ENCODE measurements at regions not wholly inside any gene's neighbourhood (a gene's known extent, or its start where the extent isn't known, plus 50 kb on each side); places are given as distances from the start of the nearest gene placed in this dataset.

DNA sequence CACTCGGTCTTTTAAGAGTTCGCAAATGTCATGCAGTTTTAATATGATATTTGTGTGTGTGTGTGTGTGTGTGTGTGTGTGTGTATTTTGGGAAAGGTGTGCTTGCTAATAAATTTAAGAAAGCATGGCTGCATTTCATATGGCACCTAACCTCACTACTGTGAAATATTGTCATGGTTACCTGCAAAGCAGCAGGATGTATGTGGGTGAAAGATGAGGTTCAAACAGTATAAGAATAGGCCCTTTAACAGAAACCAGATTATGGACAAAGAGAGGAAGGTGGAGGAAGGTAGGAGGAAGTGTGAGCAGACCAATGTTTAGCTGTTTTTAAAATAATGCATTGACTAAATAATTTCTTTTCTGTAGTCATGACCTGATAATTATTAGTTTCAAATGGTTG lies 73.5 kb upstream of the CACNA2D1 start:
- H3K4me1 ChIP-seq = peaks cover 0 to 3% (median 0%) of the 10 kb centered on the region in 4 donors
- H3K4me3 ChIP-seq = no peak overlapping the region
- no peak for DNase-seq
- no peaks in the 10 kb centered on the region for H3K9me3 ChIP-seq
- no peaks in the 10 kb centered on the region for H3K36me3 ChIP-seq
- no peaks in the 10 kb centered on the region for H3K27me3 ChIP-seq
- TF ChIP-seq, protein P1, sequence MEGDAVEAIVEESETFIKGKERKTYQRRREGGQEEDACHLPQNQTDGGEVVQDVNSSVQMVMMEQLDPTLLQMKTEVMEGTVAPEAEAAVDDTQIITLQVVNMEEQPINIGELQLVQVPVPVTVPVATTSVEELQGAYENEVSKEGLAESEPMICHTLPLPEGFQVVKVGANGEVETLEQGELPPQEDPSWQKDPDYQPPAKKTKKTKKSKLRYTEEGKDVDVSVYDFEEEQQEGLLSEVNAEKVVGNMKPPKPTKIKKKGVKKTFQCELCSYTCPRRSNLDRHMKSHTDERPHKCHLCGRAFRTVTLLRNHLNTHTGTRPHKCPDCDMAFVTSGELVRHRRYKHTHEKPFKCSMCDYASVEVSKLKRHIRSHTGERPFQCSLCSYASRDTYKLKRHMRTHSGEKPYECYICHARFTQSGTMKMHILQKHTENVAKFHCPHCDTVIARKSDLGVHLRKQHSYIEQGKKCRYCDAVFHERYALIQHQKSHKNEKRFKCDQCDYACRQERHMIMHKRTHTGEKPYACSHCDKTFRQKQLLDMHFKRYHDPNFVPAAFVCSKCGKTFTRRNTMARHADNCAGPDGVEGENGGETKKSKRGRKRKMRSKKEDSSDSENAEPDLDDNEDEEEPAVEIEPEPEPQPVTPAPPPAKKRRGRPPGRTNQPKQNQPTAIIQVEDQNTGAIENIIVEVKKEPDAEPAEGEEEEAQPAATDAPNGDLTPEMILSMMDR (IDR thresholded peaks at IDR 0.05) = no peak
- no peak overlapping the region for H3K27ac ChIP-seq
- intact Hi-C loops (cut with DNase I; ENCODE audit: low total_unique reads) = no loop called here

DNA sequence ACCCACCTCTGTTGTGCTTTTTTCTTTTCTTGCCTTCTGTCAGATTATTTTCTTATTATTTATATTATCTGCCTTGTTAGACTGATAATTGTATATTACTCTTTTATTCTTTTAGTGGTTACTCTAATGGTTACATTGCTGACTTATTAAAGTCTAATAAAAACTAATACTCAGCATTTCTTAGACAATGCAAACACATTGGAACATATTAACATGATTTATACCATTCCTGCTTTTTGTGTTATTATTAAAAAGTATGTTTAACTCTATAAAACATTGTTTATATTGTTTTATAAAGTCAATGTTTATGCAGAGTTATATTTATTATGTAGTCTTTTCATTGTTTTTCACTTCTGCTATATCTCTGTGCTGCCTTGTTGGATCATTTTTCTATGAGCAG lies 68.0 kb upstream of the CACNA2D1 start:
- no peaks in the 10 kb centered on the region for H3K9me3 ChIP-seq
- H3K27me3 ChIP-seq = peaks cover 0 to 4% of the 10 kb centered on the region in 2 donors
- no peaks in the 10 kb centered on the region for H3K36me3 ChIP-seq
- no peak for DNase-seq
- no peak overlapping the region for H3K4me3 ChIP-seq
- H3K27ac ChIP-seq = no peak overlapping the region
- TF ChIP-seq, protein P1 (IDR thresholded peaks at IDR 0.05) = no peak
- peaks cover 0 to 3% (median 0%) of the 10 kb centered on the region in 4 donors for H3K4me1 ChIP-seq
- intact Hi-C loops (cut with DNase I; ENCODE audit: low total_unique reads) = no loop called here

DNA sequence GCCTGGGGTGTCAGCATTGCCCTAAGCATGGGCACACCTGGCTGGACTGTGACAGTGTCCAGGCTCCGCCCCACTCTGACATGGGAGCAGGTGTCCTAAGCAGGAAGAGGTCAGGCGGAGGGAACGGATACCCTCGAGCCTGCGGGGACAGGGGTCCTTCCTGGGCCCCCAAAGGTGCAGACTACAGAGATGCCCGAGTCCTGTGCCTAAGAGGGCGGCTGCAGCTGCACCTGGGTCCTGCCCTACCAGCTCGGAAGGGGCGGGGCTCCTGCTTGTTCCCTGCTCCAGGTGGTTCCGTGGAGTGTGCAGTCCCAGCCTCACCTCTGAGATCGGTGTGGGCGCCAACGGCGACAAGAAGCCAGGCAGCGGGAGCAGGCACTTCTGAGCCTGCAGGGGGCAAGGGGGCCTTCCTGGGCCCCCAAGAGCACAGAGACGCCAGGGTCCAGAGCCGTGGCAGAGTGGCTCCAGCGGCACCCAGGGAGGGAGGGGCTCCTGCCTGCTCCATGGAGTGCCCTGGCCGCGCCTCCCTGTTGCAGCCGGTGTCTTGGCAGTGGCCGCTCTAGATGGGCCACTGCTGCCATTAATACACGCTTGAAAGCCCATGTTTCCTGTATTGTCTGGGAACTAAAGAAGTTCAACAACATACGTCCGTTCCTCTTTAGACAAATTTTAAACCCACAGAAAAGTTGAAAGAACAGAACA lies 64.5 kb upstream of the CACNA2D1 start:
- TF ChIP-seq, protein P1 (IDR thresholded peaks at IDR 0.05) = no peak
- intact Hi-C loops (cut with DNase I; ENCODE audit: low total_unique reads) = no loop called here
- no peak overlapping the region for H3K27ac ChIP-seq
- no peak overlapping the region for H3K4me3 ChIP-seq
- no peak for DNase-seq
- peaks cover 0 to 4% of the 10 kb centered on the region in 2 donors for H3K27me3 ChIP-seq
- no peaks in the 10 kb centered on the region for H3K9me3 ChIP-seq
- no peaks in the 10 kb centered on the region for H3K36me3 ChIP-seq
- H3K4me1 ChIP-seq = peaks cover 0 to 4% (median 0%) of the 10 kb centered on the region in 4 donors

DNA sequence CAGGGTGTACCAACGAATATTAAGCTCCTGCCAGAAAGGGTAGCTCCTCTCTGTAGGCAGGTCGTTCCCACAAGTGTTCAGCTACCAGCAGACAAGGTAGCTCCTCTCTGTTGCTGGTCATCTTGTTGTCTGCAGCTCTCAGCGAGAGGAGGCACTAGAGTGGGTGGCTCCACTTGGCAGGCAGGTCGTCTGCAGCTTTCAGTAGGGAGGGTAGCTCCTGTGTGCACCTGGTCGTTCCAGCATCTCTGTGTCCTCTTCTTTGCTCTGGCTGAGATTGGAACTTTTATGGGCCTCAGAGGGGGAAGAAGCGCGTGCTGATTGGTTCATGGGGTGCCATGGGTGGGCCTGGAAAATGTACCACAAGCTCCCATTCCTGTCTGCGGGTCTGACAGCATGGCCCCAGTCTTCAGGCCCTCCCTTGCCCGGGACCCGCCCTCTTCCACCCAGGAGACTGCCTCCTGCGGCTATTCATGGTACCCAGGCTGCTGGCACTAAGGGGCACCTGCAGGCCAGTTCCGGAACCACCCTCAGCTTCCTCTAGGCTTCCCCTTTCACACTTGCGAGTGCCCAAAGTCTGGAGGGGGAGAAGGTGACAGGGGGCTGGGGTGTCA lies 63.9 kb upstream of the CACNA2D1 start:
- intact Hi-C loops (cut with DNase I; ENCODE audit: low total_unique reads) = no loop called here
- Histone ChIP-seq H3K9me3 (no peaks in the 10 kb centered on the region), H3K27me3 (peaks cover 0 to 4% of the 10 kb centered on the region in 2 donors), H3K4me1 (peaks cover 0 to 4% (median 0%) of the 10 kb centered on the region in 4 donors), H3K36me3 (no peaks in the 10 kb centered on the region), H3K27ac (no peak overlapping the region), H3K4me3 (no peak overlapping the region)
- TF ChIP-seq, protein P1 (IDR thresholded peaks at IDR 0.05) = no peak
- no peak for DNase-seq

DNA sequence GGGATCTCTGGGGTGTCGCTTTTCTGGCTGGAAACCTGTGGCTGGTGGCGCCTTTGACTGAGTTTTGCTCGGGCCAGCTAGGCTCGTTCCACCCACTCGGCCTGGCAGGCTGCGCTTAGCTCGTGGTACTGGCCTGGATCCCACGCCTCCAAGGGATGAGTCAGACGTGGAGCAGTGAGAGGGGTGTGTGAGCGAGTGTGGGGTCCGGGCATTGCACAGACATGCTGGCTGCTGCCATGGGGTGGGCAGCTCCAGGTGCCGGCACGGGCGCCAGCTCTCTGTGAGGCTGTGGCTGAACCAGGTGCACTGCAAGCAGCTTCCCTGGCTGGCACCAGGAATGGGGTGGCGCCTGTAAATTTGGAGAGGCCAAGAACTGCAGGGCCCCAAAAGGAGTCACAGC lies 63.1 kb upstream of the CACNA2D1 start:
- Histone ChIP-seq H3K27ac (no peak overlapping the region), H3K27me3 (peaks cover 0 to 4% of the 10 kb centered on the region in 2 donors)

More for the DNA sequence above, 63.1 kb upstream of the CACNA2D1 start:
- intact Hi-C loops (cut with DNase I; ENCODE audit: low total_unique reads) = no loop called here
- Histone ChIP-seq H3K36me3 (no peaks in the 10 kb centered on the region), H3K4me3 (no peak overlapping the region), H3K4me1 (peaks cover 0 to 4% (median 0%) of the 10 kb centered on the region in 4 donors), H3K9me3 (no peaks in the 10 kb centered on the region)
- peak; percentile 49 to 76 for DNase-seq
- TF ChIP-seq, protein P1 (IDR thresholded peaks at IDR 0.05) = no peak

Data from tibial artery (tissue), 4 donors.